Breast epithelium (tissue), 3 donors: ENCODE measurements at regions not wholly inside any gene's neighbourhood (a gene's known extent, or its start where the extent isn't known, plus 50 kb on each side); places are given as distances from the start of the nearest gene placed in this dataset.

ENCODE experiments used
- CTCF ChIP-seq, 3 donors: fragments of 450-650 bp; IDR thresholded peaks; one replicate each; pipeline ENCODE4 v1.5.1; 2016 to 2017; ENCODE audit warnings: antibody characterized with exemption in 3 of 3, mild to moderate bottlenecking in 3 of 3, moderate library complexity in 3 of 3
- POLR2A ChIP-seq: fragments of 450-650 bp; IDR thresholded peaks from one replicate; pipeline ENCODE4 v1.6.1; 2016; ENCODE audit warnings: antibody characterized with exemption, mild to moderate bottlenecking, moderate library complexity
- POLR2AphosphoS5 ChIP-seq, 3 donors: sonication (generic); formaldehyde crosslinking; IDR thresholded peaks; one replicate each; pipeline ENCODE4 v1.6.1; 2017; ENCODE audit warnings: antibody characterized with exemption in 3 of 3

DNA sequence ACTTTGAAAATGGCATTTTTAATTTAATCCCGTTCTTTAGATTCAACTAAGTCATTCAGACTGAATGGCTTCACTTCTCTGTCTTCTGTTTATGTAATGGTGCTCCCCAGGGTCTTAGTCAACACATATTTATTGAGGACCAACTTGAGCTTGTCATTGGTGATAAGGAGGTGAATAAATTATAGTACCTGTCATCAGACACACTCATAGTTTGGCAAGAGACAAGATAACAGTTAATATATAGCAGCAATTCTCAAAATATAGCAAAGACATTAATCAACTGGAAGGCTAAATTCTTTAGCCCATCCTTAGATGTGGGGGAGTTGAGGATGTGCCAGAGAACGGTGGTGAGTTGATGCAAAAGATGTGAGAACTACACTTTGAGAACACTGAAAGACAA, 78.4 kb downstream of the MACIR start:
- TF ChIP-seq POLR2AphosphoS5 (IDR thresholded peaks at IDR 0.05) (no peak), CTCF (IDR thresholded peaks at IDR 0.05) (no peak), POLR2A (no peak)
